Testis (tissue), 2 donors: ENCODE measurements at regions not wholly inside any gene's neighbourhood (a gene's known extent, or its start where the extent isn't known, plus 50 kb on each side); places are given as distances from the start of the nearest gene placed in this dataset.

Experiments used
- DNase-seq: peaks from one replicate; pipeline ENCODE4 v3.0.0-alpha.2; 2019
- H3K27ac ChIP-seq, 2 donors: fragments of 200-600 bp; sonication (generic); one replicate each; pipeline ENCODE4 v1.5.1; 2019
- H3K27me3 ChIP-seq: fragments of 200-600 bp; sonication (generic); one replicate; pipeline ENCODE4 v1.5.1; 2019
- H3K36me3 ChIP-seq: fragments of 200-600 bp; sonication (generic); one replicate; pipeline ENCODE4 v1.5.1; 2017; ENCODE audit warnings: low read depth; ENCODE audit errors: missing control alignments
- H3K4me1 ChIP-seq: fragments of 200-600 bp; sonication (generic); one replicate; pipeline ENCODE4 v1.5.1; 2019
- H3K4me3 ChIP-seq, 2 donors: fragments of 200-600 bp; sonication (generic); one replicate each; pipeline ENCODE4 v1.5.1; 2017 to 2019
- H3K9me3 ChIP-seq: fragments of 200-600 bp; sonication (generic); one replicate; pipeline ENCODE4 v1.5.1; 2017
- POLR2A ChIP-seq: fragments of 450-650 bp; IDR thresholded peaks from one replicate; pipeline ENCODE4 v1.6.1; 2017; ENCODE audit warnings: antibody characterized with exemption, mild to moderate bottlenecking, moderate library complexity
- WGBS, 2 donors: methylation state at CpG; one replicate each; pipeline ENCODE4 v1.1.5; 2018; 5-methylcytosine and 5-hydroxymethylcytosine counted together
- intact Hi-C: fragments of 100-400 bp; cut with DNase I; formaldehyde crosslinking; loops from one replicate; pipeline ENCODE4 v1.15.1; 2023; ENCODE audit warnings: low total_unique reads
- TF ChIP-seq, protein P1 (sequence below), 3 experiments: fragments of 450-650 bp in 2 of 3; fragments of 200-600 bp in 1 of 3; sonication (generic) in 1 of 3; IDR thresholded peaks; one replicate each; pipeline ENCODE4 v1.5.1; 2016 to 2019; ENCODE audit warnings: antibody characterized with exemption in 3 of 3, mild to moderate bottlenecking in 2 of 3, moderate library complexity in 1 of 3

DNA sequence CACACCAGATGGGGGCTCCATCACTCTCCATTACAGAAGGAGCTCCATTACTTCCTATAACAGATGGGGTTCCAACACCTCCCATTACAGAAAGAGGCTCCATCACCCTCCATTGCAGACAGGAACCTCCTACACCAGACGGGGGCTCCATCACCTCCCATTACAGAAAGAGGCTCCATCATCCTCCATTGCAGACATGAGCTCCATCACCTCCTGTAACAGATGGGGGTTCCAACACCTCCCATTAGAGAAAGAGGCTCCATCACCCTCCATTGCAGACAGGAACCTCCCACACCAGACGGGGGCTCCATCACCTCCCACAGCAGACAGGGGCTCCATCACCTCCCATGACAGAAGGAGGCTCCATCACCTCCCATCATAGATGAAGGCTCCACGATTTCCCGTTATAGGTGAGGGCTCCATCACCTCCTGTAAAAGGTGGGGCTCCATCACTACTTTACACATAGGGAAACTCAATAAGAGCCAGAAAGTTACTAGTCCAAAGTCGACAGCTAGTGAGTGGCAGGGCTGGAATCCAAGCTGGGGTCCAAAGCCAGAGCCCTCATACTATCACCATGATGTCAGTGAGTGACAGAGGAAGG, 224.8 kb downstream of the RBFOX3 start:
- Histone ChIP-seq H3K36me3 (no peaks in the 10 kb centered on the region), H3K27ac (no peak overlapping the region), H3K4me3 (no peak overlapping the region), H3K4me1 (no peaks in the 10 kb centered on the region), H3K27me3 (no peaks in the 10 kb centered on the region), H3K9me3 (no peaks in the 10 kb centered on the region)
- no peak for DNase-seq
- TF ChIP-seq, protein P1, sequence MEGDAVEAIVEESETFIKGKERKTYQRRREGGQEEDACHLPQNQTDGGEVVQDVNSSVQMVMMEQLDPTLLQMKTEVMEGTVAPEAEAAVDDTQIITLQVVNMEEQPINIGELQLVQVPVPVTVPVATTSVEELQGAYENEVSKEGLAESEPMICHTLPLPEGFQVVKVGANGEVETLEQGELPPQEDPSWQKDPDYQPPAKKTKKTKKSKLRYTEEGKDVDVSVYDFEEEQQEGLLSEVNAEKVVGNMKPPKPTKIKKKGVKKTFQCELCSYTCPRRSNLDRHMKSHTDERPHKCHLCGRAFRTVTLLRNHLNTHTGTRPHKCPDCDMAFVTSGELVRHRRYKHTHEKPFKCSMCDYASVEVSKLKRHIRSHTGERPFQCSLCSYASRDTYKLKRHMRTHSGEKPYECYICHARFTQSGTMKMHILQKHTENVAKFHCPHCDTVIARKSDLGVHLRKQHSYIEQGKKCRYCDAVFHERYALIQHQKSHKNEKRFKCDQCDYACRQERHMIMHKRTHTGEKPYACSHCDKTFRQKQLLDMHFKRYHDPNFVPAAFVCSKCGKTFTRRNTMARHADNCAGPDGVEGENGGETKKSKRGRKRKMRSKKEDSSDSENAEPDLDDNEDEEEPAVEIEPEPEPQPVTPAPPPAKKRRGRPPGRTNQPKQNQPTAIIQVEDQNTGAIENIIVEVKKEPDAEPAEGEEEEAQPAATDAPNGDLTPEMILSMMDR (IDR thresholded peaks at IDR 0.05): no peak
- no peak for TF ChIP-seq POLR2A
- intact Hi-C loops: no loop called here
- WGBS, 2 donors: 92 to 95% methylated on average over 4 to 5 of the region's 5 CpGs

DNA sequence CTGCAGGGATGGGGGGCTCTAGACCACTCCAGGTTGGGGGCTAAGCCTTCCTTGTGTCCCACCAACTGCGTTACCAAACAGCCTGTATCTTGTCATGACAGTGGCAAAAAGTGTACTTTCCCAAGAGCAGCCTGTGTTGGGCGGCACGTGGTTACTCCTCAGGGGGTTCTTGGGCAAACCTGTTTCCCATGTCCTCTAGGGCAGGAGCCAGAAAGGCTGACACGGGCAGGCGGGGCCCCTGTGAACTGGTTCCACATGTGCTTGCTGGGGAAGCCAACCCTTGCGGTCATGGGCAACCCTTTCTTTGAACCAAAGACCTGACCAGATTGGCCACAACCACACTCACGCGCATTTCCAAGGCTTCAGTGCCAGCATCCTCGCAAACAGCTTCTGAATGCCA, 228.5 kb downstream of the RBFOX3 start:
- no peaks in the 10 kb centered on the region for H3K4me1 ChIP-seq
- TF ChIP-seq POLR2A: no peak
- TF ChIP-seq, protein P1 (IDR thresholded peaks at IDR 0.05): no peak
- 92 to 93% methylated on average over 5 to 9 of the region's 9 CpGs for WGBS, 2 donors
- H3K4me3 ChIP-seq: no peak overlapping the region
- H3K9me3 ChIP-seq: no peaks in the 10 kb centered on the region
- H3K27ac ChIP-seq: no peak overlapping the region
- no peaks in the 10 kb centered on the region for H3K27me3 ChIP-seq
- intact Hi-C loops: no loop called here
- no peaks in the 10 kb centered on the region for H3K36me3 ChIP-seq
- no peak for DNase-seq

DNA sequence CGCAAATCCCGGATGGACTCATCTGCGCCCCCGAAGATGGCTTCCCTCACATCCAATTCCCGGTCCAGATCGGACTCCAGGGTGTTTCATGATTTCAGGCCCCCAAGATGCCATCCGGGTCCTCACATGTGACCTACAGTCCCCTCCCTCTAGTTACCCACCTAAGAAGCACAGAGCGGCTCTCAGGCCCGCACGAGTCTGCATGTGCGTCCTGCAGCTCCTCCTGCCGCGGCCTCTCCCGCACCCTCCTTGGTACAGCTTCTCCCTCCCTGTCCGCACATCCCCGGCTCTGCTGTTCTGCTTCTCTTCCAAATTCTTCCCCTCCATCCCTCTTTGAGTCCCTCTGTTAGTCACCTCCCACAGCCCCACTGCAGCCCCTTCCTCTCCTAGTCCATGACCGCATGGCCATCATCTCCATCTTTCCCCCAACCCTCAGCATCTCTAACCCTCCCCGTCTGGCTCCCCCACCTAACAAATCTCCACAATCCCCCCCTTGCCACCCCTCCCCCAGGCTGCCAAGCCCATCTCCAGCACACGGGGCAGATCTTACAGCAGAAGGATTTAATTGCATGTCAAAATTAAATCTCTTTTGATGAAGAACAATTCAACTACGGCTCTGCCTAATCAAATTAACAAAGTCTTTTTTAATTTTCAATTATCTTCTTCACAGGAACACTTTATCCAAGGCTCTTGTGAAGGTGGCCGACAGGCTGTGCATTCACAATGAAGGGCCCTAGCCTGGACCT, 231.0 kb downstream of the RBFOX3 start:
- no peaks in the 10 kb centered on the region for H3K27me3 ChIP-seq
- no peak for DNase-seq
- H3K27ac ChIP-seq: no peak overlapping the region
- 85 to 86% methylated on average over 21 of the region's 21 CpGs for WGBS, 2 donors
- no peaks in the 10 kb centered on the region for H3K36me3 ChIP-seq
- intact Hi-C loops: no loop called here
- no peaks in the 10 kb centered on the region for H3K4me1 ChIP-seq
- H3K9me3 ChIP-seq: no peaks in the 10 kb centered on the region
- H3K4me3 ChIP-seq: no peak overlapping the region
- TF ChIP-seq, protein P1 (IDR thresholded peaks at IDR 0.05): no peak
- no peak for TF ChIP-seq POLR2A

DNA sequence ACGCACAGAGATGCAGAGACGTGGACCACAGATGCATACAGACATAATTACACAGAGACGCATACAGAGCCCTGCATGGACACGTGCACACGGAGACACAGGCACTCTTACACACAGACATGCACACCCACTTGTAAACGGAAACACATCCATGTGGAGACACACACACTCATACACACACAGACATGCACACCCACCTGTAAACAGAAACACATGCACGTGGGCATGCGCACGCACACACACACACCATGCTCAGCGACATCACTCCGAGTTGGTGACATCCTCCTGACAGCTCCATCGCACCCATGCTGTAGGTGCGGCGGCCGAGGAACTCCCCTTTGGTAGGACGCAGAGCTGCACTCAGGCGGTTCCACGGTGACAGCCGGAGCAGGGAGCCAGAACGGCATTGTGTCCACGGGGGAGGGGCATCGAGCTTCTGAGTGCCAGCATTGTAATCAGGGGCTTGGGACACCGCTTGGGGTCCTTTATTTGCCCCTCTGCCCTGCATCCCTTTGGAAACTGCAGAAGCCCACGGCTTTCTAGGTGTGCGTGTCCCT, 233.5 kb downstream of the RBFOX3 start:
- no peak overlapping the region for H3K27ac ChIP-seq
- intact Hi-C loops: no loop called here

More for the DNA sequence above, 233.5 kb downstream of the RBFOX3 start:
- no peak for DNase-seq
- 80 to 81% methylated on average over 14 to 25 of the region's 25 CpGs for WGBS, 2 donors
- TF ChIP-seq POLR2A: no peak
- TF ChIP-seq, protein P1 (IDR thresholded peaks at IDR 0.05): no peak
- H3K9me3 ChIP-seq: no peaks in the 10 kb centered on the region
- no peak overlapping the region for H3K4me3 ChIP-seq
- H3K4me1 ChIP-seq: no peaks in the 10 kb centered on the region
- H3K36me3 ChIP-seq: no peaks in the 10 kb centered on the region
- H3K27me3 ChIP-seq: no peaks in the 10 kb centered on the region
